ENCODE measurements at regions not wholly inside any gene's neighbourhood (a gene's known extent, or its start where the extent isn't known, plus 50 kb on each side); places are given as distances from the start of the nearest gene placed in this dataset.

DNA sequence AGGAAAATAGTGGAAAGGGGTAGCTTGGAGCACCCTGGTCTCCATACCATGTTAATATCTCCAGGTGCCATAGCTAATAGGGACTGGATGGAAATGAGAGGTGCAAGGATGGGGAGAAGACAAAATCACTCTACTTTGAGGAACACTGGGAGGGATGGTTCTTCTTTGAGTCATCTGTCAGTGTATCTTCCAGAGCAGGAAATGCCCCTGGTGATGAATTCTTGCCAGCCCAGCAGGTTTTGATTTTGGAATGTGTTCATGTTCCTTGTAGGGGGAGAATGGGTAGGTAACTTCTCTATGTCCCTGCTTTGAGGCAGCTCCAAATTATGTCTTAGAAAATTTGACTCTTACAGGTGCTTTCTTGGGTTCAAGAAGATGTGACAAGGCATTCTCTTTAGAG lies 177.0 kb upstream of the GLI3 start:
- DNase-seq (ENCODE audit: low spot score in 2 of 2): no peak
- H3K4me1 ChIP-seq: no peaks in the 10 kb centered on the region
- TF ChIP-seq, protein P1, sequence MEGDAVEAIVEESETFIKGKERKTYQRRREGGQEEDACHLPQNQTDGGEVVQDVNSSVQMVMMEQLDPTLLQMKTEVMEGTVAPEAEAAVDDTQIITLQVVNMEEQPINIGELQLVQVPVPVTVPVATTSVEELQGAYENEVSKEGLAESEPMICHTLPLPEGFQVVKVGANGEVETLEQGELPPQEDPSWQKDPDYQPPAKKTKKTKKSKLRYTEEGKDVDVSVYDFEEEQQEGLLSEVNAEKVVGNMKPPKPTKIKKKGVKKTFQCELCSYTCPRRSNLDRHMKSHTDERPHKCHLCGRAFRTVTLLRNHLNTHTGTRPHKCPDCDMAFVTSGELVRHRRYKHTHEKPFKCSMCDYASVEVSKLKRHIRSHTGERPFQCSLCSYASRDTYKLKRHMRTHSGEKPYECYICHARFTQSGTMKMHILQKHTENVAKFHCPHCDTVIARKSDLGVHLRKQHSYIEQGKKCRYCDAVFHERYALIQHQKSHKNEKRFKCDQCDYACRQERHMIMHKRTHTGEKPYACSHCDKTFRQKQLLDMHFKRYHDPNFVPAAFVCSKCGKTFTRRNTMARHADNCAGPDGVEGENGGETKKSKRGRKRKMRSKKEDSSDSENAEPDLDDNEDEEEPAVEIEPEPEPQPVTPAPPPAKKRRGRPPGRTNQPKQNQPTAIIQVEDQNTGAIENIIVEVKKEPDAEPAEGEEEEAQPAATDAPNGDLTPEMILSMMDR (IDR thresholded peaks at IDR 0.05): no peak
- no peak for TF ChIP-seq POLR2A (IDR thresholded peaks at IDR 0.05)
- no peak for TF ChIP-seq POLR2AphosphoS5 (IDR thresholded peaks at IDR 0.05)
- no peak for TF ChIP-seq EP300 (IDR thresholded peaks at IDR 0.05)
- H3K27ac ChIP-seq: no peak overlapping the region
- H3K36me3 ChIP-seq: no peaks in the 10 kb centered on the region
- H3K27me3 ChIP-seq: no peaks in the 10 kb centered on the region
- no peak overlapping the region for H3K4me3 ChIP-seq
- H3K9me3 ChIP-seq: no peaks in the 10 kb centered on the region

DNA sequence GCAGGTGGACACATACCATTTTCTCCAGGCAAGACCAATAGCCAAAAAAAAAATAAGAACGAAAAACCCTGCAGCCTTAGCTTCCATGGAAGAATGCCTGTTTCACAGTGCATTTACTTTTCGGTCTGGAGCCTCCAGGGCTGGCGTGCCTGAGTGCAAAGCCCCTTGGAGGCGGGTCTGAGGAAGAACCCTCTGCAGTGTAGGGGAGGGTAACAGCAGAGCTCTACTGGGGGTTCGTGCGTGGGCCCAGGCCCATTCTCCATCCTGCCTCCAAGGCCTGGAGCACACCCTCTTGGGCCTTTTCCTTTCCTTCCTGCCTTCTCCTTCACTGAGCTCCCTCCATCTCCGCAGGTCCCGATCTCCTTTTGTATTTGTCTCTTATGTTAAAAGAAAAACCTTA lies 172.3 kb upstream of the GLI3 start:
- 88% methylated on average over 8 of the region's 8 CpGs for WGBS

GRCh38 chr7:42407833-42408232 lies 170.8 kb upstream of the GLI3 start:
- Histone ChIP-seq H3K27ac (no peak overlapping the region), H3K4me3 (no peak overlapping the region), H3K4me1 (no peaks in the 10 kb centered on the region), H3K27me3 (no peaks in the 10 kb centered on the region), H3K36me3 (no peaks in the 10 kb centered on the region), H3K9me3 (no peaks in the 10 kb centered on the region)
- no peak for TF ChIP-seq EP300 (IDR thresholded peaks at IDR 0.05)
- TF ChIP-seq POLR2A (IDR thresholded peaks at IDR 0.05): no peak
- TF ChIP-seq, protein P1 (IDR thresholded peaks at IDR 0.05): no peak
- no peak for TF ChIP-seq POLR2AphosphoS5 (IDR thresholded peaks at IDR 0.05)
- WGBS: 44% methylated on average over 4 of the region's 4 CpGs
- DNase-seq (ENCODE audit: low spot score in 2 of 2): no peak

More for the DNA sequence above, 172.3 kb upstream of the GLI3 start:
- TF ChIP-seq, protein P1 (IDR thresholded peaks at IDR 0.05): no peak
- TF ChIP-seq POLR2AphosphoS5 (IDR thresholded peaks at IDR 0.05): no peak
- TF ChIP-seq EP300 (IDR thresholded peaks at IDR 0.05): no peak
- DNase-seq (ENCODE audit: low spot score in 2 of 2): no peak
- no peaks in the 10 kb centered on the region for H3K4me1 ChIP-seq
- no peaks in the 10 kb centered on the region for H3K27me3 ChIP-seq
- no peak overlapping the region for H3K27ac ChIP-seq
- no peaks in the 10 kb centered on the region for H3K9me3 ChIP-seq
- no peaks in the 10 kb centered on the region for H3K36me3 ChIP-seq
- H3K4me3 ChIP-seq: no peak overlapping the region

DNA sequence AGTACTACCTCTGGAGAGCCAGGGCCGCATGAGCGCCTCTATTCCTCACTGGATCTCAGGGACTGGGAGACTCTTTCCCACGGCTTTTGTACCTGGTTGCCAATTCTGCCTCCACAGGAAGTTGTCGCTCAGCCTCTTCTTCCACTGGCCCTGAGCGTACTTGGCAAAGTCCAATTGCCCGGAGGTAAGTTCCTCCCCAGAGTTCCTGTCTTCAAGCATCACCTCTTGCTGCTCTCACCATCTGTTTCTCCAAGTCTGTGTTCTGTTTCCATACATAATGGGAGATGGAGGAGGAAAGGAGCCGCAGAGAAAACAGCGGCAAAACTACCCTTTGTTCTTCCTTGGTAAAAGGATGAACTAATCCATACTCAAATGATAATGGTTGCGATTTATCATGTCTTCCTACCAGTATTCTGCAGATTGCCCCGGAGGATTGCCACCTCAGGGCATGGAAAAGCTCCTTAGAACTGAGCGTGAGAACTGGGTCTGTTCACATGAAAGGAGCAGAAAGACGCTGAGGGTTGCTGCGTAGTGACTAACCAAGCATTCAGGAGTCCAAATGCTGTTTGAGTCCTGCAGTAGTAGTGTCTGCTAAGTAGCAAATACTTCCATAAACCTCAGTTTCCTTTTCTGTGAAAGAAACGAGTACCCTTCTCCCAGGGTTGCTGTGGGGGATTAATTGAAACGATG lies 170.2 kb upstream of the GLI3 start:
- Histone ChIP-seq H3K36me3 (no peaks in the 10 kb centered on the region), H3K27me3 (no peaks in the 10 kb centered on the region), H3K4me3 (no peak overlapping the region), H3K9me3 (no peaks in the 10 kb centered on the region), H3K27ac (no peak overlapping the region), H3K4me1 (no peaks in the 10 kb centered on the region)
- 72% methylated on average over 15 of the region's 15 CpGs for WGBS
- TF ChIP-seq EP300 (IDR thresholded peaks at IDR 0.05): no peak
- no peak for TF ChIP-seq POLR2A (IDR thresholded peaks at IDR 0.05)
- TF ChIP-seq POLR2AphosphoS5 (IDR thresholded peaks at IDR 0.05): no peak
- TF ChIP-seq, protein P1 (IDR thresholded peaks at IDR 0.05): no peak
- DNase-seq (ENCODE audit: low spot score in 2 of 2): no peak

DNA sequence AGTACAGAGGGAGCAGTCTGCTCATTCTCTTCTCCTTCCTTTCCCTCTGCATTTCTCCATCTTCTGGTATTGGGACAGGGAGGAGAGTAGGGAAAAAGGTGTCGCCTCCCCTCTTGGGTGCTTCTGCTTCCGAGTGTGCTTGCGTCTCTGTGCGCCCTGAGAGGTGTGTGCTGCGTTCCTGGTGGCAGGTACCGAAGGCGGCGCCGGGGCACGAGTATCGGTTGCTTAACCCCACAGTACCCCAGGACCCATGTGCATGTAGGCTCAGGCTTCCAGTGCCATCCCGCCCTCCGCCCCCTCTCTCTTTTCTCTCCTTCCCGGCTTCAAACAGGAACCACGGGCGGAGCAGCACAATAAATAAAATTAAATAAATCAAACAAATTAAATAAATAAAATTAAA lies 169.3 kb upstream of the GLI3 start:
- no peaks in the 10 kb centered on the region for H3K36me3 ChIP-seq
- DNase-seq (ENCODE audit: low spot score in 2 of 2): no peak
- no peaks in the 10 kb centered on the region for H3K27me3 ChIP-seq
- H3K9me3 ChIP-seq: no peaks in the 10 kb centered on the region
- no peaks in the 10 kb centered on the region for H3K4me1 ChIP-seq
- no peak for TF ChIP-seq POLR2A (IDR thresholded peaks at IDR 0.05)
- no peak for TF ChIP-seq POLR2AphosphoS5 (IDR thresholded peaks at IDR 0.05)
- TF ChIP-seq EP300 (IDR thresholded peaks at IDR 0.05): no peak
- TF ChIP-seq, protein P1 (IDR thresholded peaks at IDR 0.05): no peak
- 94% methylated on average over 16 of the region's 16 CpGs for WGBS
- H3K4me3 ChIP-seq: no peak overlapping the region
- H3K27ac ChIP-seq: no peak overlapping the region

All from suprapubic skin (tissue), 4 donors.